Caco-2 (cell line): ENCODE measurements at regions not wholly inside any gene's neighbourhood (a gene's known extent, or its start where the extent isn't known, plus 50 kb on each side); places are given as distances from the start of the nearest gene placed in this dataset.

Source experiments
- BruUV-seq: library from RNA; stranded (reverse); fragments of 400-500 nt; replicated peaks from 2 replicates; lab custom pipeline; 2021; lab: Mats Ljungman, UMichigan
- CTCF ChIA-PET: fragments of 300-600 bp; sonication (Branson Sonifier 250); formaldehyde crosslinking; loops from one replicate; lab custom pipeline; 2022; ENCODE audit warnings: antibody characterized with exemption; lab: Charles Lee
- POLR2A ChIA-PET: fragments of 300-600 bp; sonication (Branson Sonifier 250); formaldehyde crosslinking; loops from one replicate; lab custom pipeline; 2022; ENCODE audit warnings: antibody characterized with exemption; lab: Charles Lee
- DNase-seq, 2 experiments: peaks; one replicate each; pipeline versions ENCODE4 v3.0.0 to v3.0.0-alpha.2; 2020 to 2022
- H3K27me3 ChIP-seq: replicated peaks from 2 replicates; pipeline ENCODE4 v1.6.0; 2011; ENCODE audit warnings: low read length; ENCODE audit not compliant: control insufficient read depth, insufficient read depth
- H3K36me3 ChIP-seq: 2 replicates; pipeline ENCODE4 v1.5.1; 2011; ENCODE audit warnings: low read length; ENCODE audit not compliant: control insufficient read depth, insufficient read depth
- H3K4me1 ChIP-seq: fragments of 250-450 bp; sonication (Bioruptor Pico); 2 replicates; pipeline ENCODE4 v1.5.1; 2020; ENCODE audit warnings: mild to moderate bottlenecking
- H3K4me3 ChIP-seq: 2 replicates; pipeline ENCODE4 v1.5.1; 2011; ENCODE audit warnings: low read depth, mild to moderate bottlenecking, control low read depth, low read length
- H3K9me3 ChIP-seq: fragments of 250-450 bp; sonication (Bioruptor Pico); 2 replicates; pipeline ENCODE4 v1.5.1; 2020; ENCODE audit warnings: mild to moderate bottlenecking, moderate library complexity
- H3K27ac Mint-ChIP-seq: one replicate; pipeline ENCODE4 v1.8.0; 2022; ENCODE audit warnings: mixed read lengths; ENCODE audit not compliant: unreplicated experiment
- H3K27me3 Mint-ChIP-seq: one replicate; pipeline ENCODE4 v1.8.0; 2022; ENCODE audit warnings: mixed read lengths; ENCODE audit not compliant: insufficient read depth, unreplicated experiment
- H3K36me3 Mint-ChIP-seq: one replicate; pipeline ENCODE4 v1.8.0; 2022; ENCODE audit warnings: mild to moderate bottlenecking, mixed read lengths; ENCODE audit not compliant: insufficient read depth, unreplicated experiment
- H3K4me1 Mint-ChIP-seq: one replicate; pipeline ENCODE4 v1.8.0; 2022; ENCODE audit warnings: low read depth, mixed read lengths; ENCODE audit not compliant: unreplicated experiment
- H3K4me3 Mint-ChIP-seq: one replicate; pipeline ENCODE4 v1.8.0; 2022; ENCODE audit warnings: mild to moderate bottlenecking, moderate library complexity, mixed read lengths; ENCODE audit not compliant: unreplicated experiment
- H3K9me3 Mint-ChIP-seq: one replicate; pipeline ENCODE4 v1.8.0; 2022; ENCODE audit warnings: mixed read lengths; ENCODE audit not compliant: unreplicated experiment
- CTCF ChIP-seq, 2 experiments: fragments of 200-600 bp in 1 of 2; IDR thresholded peaks; 1 replicate in 1 of 2; 2 replicates in 1 of 2; pipeline versions ENCODE4 v1.5.1 to v1.8.0; 2011 to 2022; ENCODE audit warnings: antibody characterized with exemption in 1 of 2, control low read depth in 1 of 2, inconsistent platforms in 1 of 2, low read depth in 1 of 2, low read length in 1 of 2, mild to moderate bottlenecking in 1 of 2, moderate library complexity in 1 of 2; ENCODE audit not compliant: insufficient read depth in 1 of 2, severe bottlenecking in 1 of 2, unreplicated experiment in 1 of 2
- intact Hi-C: fragments of 100-400 bp; cut with micrococcal nuclease; formaldehyde crosslinking; loops from one replicate; pipeline ENCODE4 v1.10.0; 2022; ENCODE audit not compliant: unreplicated experiment

GRCh38 chr22:49034836-49035817 lies 792.5 kb downstream of the BRD1 start:
- no peak overlapping the region for H3K27ac Mint-ChIP-seq
- BruUV-seq, result no TSS peak
- Histone ChIP-seq H3K4me3 (no peak overlapping the region), H3K36me3 (no peaks in the 10 kb centered on the region), H3K27me3 (no peaks in the 10 kb centered on the region), H3K4me1 (no peaks in the 10 kb centered on the region), H3K9me3 (no peaks in the 10 kb centered on the region)
- TF ChIP-seq CTCF (IDR thresholded peaks at IDR 0.05; ENCODE audit: insufficient read depth in 1 of 2, low read depth in 1 of 2, low read length in 1 of 2, severe bottlenecking in 1 of 2, unreplicated experiment in 1 of 2), result no peak
- no peaks in the 10 kb centered on the region for H3K4me1 Mint-ChIP-seq
- no peaks in the 10 kb centered on the region for H3K9me3 Mint-ChIP-seq
- ChIA-PET CTCF (no interaction called here), POLR2A (no interaction called here)
- H3K36me3 Mint-ChIP-seq, result no peaks in the 10 kb centered on the region
- no peak for DNase-seq
- H3K27me3 Mint-ChIP-seq, result peaks cover 10% of the 10 kb centered on the region
- intact Hi-C loops, result no loop called here
- H3K4me3 Mint-ChIP-seq, result no peak overlapping the region

GRCh38 chr22:49033616-49034015 lies 794.1 kb downstream of the BRD1 start:
- H3K4me3 Mint-ChIP-seq, result no peak overlapping the region
- ChIA-PET POLR2A (no interaction called here), CTCF (no interaction called here)
- BruUV-seq, result no TSS peak
- no peaks in the 10 kb centered on the region for H3K9me3 ChIP-seq
- no peaks in the 10 kb centered on the region for H3K4me1 ChIP-seq
- TF ChIP-seq CTCF (IDR thresholded peaks at IDR 0.05; ENCODE audit: insufficient read depth in 1 of 2, low read depth in 1 of 2, low read length in 1 of 2, severe bottlenecking in 1 of 2, unreplicated experiment in 1 of 2), result no peak
- H3K9me3 Mint-ChIP-seq, result no peaks in the 10 kb centered on the region
- H3K36me3 Mint-ChIP-seq, result no peaks in the 10 kb centered on the region
- H3K27ac Mint-ChIP-seq, result no peak overlapping the region
- H3K4me1 Mint-ChIP-seq, result no peaks in the 10 kb centered on the region
- no peaks in the 10 kb centered on the region for H3K27me3 ChIP-seq
- no peak for DNase-seq
- no peak overlapping the region for H3K4me3 ChIP-seq
- peaks cover 7% of the 10 kb centered on the region for H3K27me3 Mint-ChIP-seq
- H3K36me3 ChIP-seq, result no peaks in the 10 kb centered on the region
- intact Hi-C loops, result no loop called here

GRCh38 chr22:49032821-49033220 lies 794.9 kb downstream of the BRD1 start:
- intact Hi-C loops, result no loop called here

More at GRCh38 chr22:49032821-49033220, 794.9 kb downstream of the BRD1 start:
- Mint-ChIP-seq H3K9me3 (no peaks in the 10 kb centered on the region), H3K4me1 (no peaks in the 10 kb centered on the region), H3K27me3 (peaks cover 9% of the 10 kb centered on the region), H3K4me3 (no peak overlapping the region), H3K27ac (no peak overlapping the region), H3K36me3 (no peaks in the 10 kb centered on the region)
- H3K4me1 ChIP-seq, result no peaks in the 10 kb centered on the region
- no peaks in the 10 kb centered on the region for H3K9me3 ChIP-seq
- TF ChIP-seq CTCF (IDR thresholded peaks at IDR 0.05; ENCODE audit: insufficient read depth in 1 of 2, low read depth in 1 of 2, low read length in 1 of 2, severe bottlenecking in 1 of 2, unreplicated experiment in 1 of 2), result no peak
- H3K36me3 ChIP-seq, result no peaks in the 10 kb centered on the region
- CTCF ChIA-PET, result no interaction called here
- no peak overlapping the region for H3K4me3 ChIP-seq
- no peaks in the 10 kb centered on the region for H3K27me3 ChIP-seq
- DNase-seq, result no peak
- POLR2A ChIA-PET, result no interaction called here
- no TSS peak for BruUV-seq
